Uterus (tissue), 3 donors: ENCODE measurements at regions not wholly inside any gene's neighbourhood (a gene's known extent, or its start where the extent isn't known, plus 50 kb on each side); places are given as distances from the start of the nearest gene placed in this dataset.

ENCODE experiments used
- DNase-seq, 2 donors: peaks; one replicate each; pipeline ENCODE4 v3.0.0-alpha.2; 2019 to 2020
- H3K27ac ChIP-seq, 2 donors: fragments of 200-600 bp; sonication (generic); 1 replicate in 1 of 2; 2 replicates in 1 of 2; pipeline ENCODE4 v1.5.1; 2016 to 2018
- H3K27me3 ChIP-seq, 2 donors: fragments of 200-600 bp; sonication (generic); one replicate each; pipeline ENCODE4 v1.5.1; 2018 to 2019; ENCODE audit warnings: control low read depth in 1 of 2
- H3K36me3 ChIP-seq, 2 donors: fragments of 200-600 bp; sonication (generic); one replicate each; pipeline ENCODE4 v1.5.1; 2019; ENCODE audit warnings: control low read depth in 1 of 2
- H3K4me1 ChIP-seq, 2 donors: fragments of 200-600 bp; sonication (generic); one replicate each; pipeline ENCODE4 v1.5.1; 2018 to 2019; ENCODE audit warnings: control low read depth in 1 of 2
- H3K4me3 ChIP-seq, 2 donors: fragments of 200-600 bp; sonication (generic); 1 replicate in 1 of 2; 2 replicates in 1 of 2; pipeline ENCODE4 v1.5.1; 2018 to 2019; ENCODE audit warnings: mild to moderate bottlenecking in 1 of 2
- H3K9me3 ChIP-seq, 2 donors: fragments of 200-600 bp; sonication (generic); one replicate each; pipeline ENCODE4 v1.5.1; 2019; ENCODE audit warnings: control low read depth in 1 of 2
- CTCF ChIP-seq, 4 experiments: fragments of 200-600 bp in 2 of 4; fragments of 450-650 bp in 2 of 4; sonication (generic) in 2 of 4; IDR thresholded peaks; one replicate each; pipeline ENCODE4 v1.5.1; 2016 to 2019; ENCODE audit warnings: antibody characterized with exemption in 4 of 4, mild to moderate bottlenecking in 2 of 4, moderate library complexity in 1 of 4
- POLR2A ChIP-seq, 2 donors: fragments of 450-650 bp; IDR thresholded peaks; one replicate each; pipeline ENCODE4 v1.6.1; 2016; ENCODE audit warnings: antibody characterized with exemption in 2 of 2, mild to moderate bottlenecking in 1 of 2, moderate library complexity in 1 of 2
- intact Hi-C: fragments of 100-400 bp; cut with DNase I; formaldehyde crosslinking; loops from one replicate; pipeline ENCODE4 v1.15.1; 2023; ENCODE audit warnings: low total_unique reads
- donor health status: DM: yes; HTN: yes; CAD: no.

DNA sequence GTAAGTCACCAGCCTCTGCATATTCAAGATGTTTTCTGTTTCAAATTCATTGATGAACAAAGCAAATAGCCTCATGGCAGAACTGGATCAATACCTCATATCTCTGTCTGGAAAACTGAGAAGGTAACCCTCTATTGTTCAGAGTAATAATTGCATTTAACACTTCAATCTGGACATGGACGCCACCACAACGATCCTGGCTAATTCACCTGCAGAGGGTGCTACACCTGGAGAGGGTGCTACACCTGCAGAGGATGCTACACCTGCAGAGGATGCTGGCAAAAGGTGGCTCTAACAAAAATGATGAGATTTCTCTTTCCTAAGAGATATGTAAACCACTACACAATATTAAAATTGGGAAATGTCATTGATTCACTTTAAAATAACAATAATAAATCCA, 183.1 kb upstream of the HNRNPA3 start:
- H3K27me3 ChIP-seq = no peaks in the 10 kb centered on the region
- intact Hi-C loops = no loop called here
- TF ChIP-seq POLR2A (IDR thresholded peaks at IDR 0.05) = no peak
- no peak for TF ChIP-seq CTCF (IDR thresholded peaks at IDR 0.05)

DNA sequence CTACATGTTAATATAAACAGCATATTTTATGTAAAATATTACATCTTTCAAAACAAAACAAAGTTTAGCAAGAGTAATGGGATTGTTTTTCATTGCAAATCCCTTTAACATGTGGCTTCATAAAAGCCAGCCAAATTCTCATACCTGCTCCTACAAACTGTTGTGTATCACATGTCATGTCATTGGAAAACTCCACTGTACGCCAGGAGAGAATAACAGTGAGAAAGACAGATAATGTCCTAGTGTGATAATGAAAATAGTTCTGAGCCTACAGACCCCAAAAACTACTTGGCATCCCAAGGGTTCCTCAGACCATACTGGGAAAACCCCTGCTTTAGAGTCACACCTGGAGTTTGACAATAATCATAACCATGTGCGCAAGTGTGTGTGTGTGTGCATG, 182.7 kb upstream of the HNRNPA3 start:
- intact Hi-C loops = no loop called here
- H3K36me3 ChIP-seq = no peaks in the 10 kb centered on the region
- H3K4me1 ChIP-seq = no peaks in the 10 kb centered on the region
- no peak overlapping the region for H3K27ac ChIP-seq
- H3K27me3 ChIP-seq = no peaks in the 10 kb centered on the region
- H3K4me3 ChIP-seq = no peak overlapping the region
- no peak for DNase-seq
- TF ChIP-seq POLR2A (IDR thresholded peaks at IDR 0.05) (no peak), CTCF (IDR thresholded peaks at IDR 0.05) (no peak)
- H3K9me3 ChIP-seq = no peaks in the 10 kb centered on the region

More for the DNA sequence above, 183.1 kb upstream of the HNRNPA3 start:
- Histone ChIP-seq H3K9me3 (no peaks in the 10 kb centered on the region), H3K27ac (no peak overlapping the region), H3K4me1 (no peaks in the 10 kb centered on the region), H3K36me3 (no peaks in the 10 kb centered on the region), H3K4me3 (no peak overlapping the region)
- DNase-seq = no peak

DNA sequence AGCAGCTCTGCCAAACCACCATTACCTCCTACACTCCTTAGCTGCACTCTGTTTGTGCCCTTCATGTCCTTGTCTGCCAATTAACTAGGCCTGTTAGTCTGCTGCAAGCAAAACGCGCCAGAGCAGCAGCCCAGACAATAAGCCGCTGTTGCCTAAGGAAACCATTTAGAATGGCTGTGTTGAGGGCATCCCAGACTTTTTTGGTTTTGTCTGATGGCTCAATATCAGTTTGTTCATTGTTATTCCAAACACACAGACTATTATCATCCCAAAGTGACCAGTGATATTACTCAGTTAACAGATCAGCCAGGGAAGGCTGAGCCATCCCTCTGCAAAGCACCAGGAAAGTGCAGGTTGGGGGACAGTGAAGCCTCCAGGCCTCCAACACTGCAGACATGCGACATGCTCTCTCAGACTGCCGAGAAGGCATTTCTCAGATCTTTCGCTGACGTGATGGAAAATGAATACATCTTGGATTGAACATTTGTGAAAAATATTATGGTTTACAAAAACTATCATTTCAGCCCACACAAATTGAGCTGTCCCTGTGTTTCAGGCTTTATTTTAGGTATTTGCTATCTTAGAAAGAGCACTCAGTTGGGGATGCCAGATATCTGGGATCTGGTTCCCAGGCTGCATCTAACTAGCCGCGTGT, 182.0 kb upstream of the HNRNPA3 start:
- Histone ChIP-seq H3K27ac (no peak overlapping the region), H3K4me3 (no peak overlapping the region), H3K27me3 (no peaks in the 10 kb centered on the region), H3K9me3 (no peaks in the 10 kb centered on the region), H3K36me3 (no peaks in the 10 kb centered on the region), H3K4me1 (no peaks in the 10 kb centered on the region)
- no peak for DNase-seq
- intact Hi-C loops = no loop called here
- TF ChIP-seq POLR2A (IDR thresholded peaks at IDR 0.05) (no peak), CTCF (IDR thresholded peaks at IDR 0.05) (no peak)

GRCh38 chr2:177031438-177032180, 181.0 kb upstream of the HNRNPA3 start:
- H3K27ac ChIP-seq = no peak overlapping the region
- no peak for DNase-seq
- H3K9me3 ChIP-seq = no peaks in the 10 kb centered on the region
- intact Hi-C loops = no loop called here
- no peak overlapping the region for H3K4me3 ChIP-seq
- H3K4me1 ChIP-seq = no peaks in the 10 kb centered on the region
- H3K36me3 ChIP-seq = no peaks in the 10 kb centered on the region
- TF ChIP-seq CTCF (IDR thresholded peaks at IDR 0.05) (no peak), POLR2A (IDR thresholded peaks at IDR 0.05) (no peak)
- H3K27me3 ChIP-seq = no peaks in the 10 kb centered on the region

- H3K27me3 ChIP-seq = no peaks in the 10 kb centered on the region
- H3K9me3 ChIP-seq = no peaks in the 10 kb centered on the region
- H3K4me3 ChIP-seq = no peak overlapping the region
- intact Hi-C loops = no loop called here
- no peak overlapping the region for H3K27ac ChIP-seq
- no peak for DNase-seq
- peaks cover 0 to 7% of the 10 kb centered on the region in 2 donors for H3K4me1 ChIP-seq
- H3K36me3 ChIP-seq = no peaks in the 10 kb centered on the region
- TF ChIP-seq CTCF (IDR thresholded peaks at IDR 0.05) = no peak
Measured at GRCh38 chr2:177036747-177037146, 175.8 kb upstream of the HNRNPA3 start.
